IMR-90 (cell line): ENCODE measurements at regions not wholly inside any gene's neighbourhood (a gene's known extent, or its start where the extent isn't known, plus 50 kb on each side); places are given as distances from the start of the nearest gene placed in this dataset.

Experiments used
- ATAC-seq: fragments of 200-7000 bp; cut with Tn5 transposase; 2 replicates; pipeline ENCODE4 v1.9.1; 2020; ENCODE audit warnings: low read depth, mild to moderate bottlenecking, moderate library complexity
- BruUV-seq: library from RNA; stranded (reverse); fragments of 400-500 nt; replicated peaks from 2 replicates; lab custom pipeline; 2021; lab: Mats Ljungman, UMichigan
- CTCF ChIA-PET: fragments of 300-600 bp; formaldehyde crosslinking; extraction: SDS; loops from one replicate; lab custom pipeline; 2021; ENCODE audit warnings: antibody characterized with exemption; lab: Yijun Ruan, JAX
- POLR2A ChIA-PET: fragments of 300-600 bp; sonication (Branson Sonifier 250); formaldehyde crosslinking; loops from one replicate; lab custom pipeline; 2022; ENCODE audit warnings: antibody characterized with exemption; ENCODE audit not compliant: unreplicated experiment; lab: Charles Lee
- DNase-seq: peaks from one replicate; pipeline ENCODE4 v3.0.0; 2013
- H2AFZ ChIP-seq: replicated peaks from 2 replicates; pipeline ENCODE3; 2013; ENCODE audit warnings: low read length, mild to moderate bottlenecking; ENCODE audit not compliant: poor library complexity
- H2AK5ac ChIP-seq: 2 replicates; pipeline ENCODE4 v1.6.1; 2013; ENCODE audit warnings: low read depth, low read length, inconsistent platforms
- H2AK9ac ChIP-seq: replicated peaks from 2 replicates; pipeline ENCODE3; 2013; ENCODE audit warnings: mild to moderate bottlenecking, low read depth, low read length, moderate library complexity; ENCODE audit not compliant: poor library complexity
- H2BK120ac ChIP-seq: 2 replicates; pipeline ENCODE4 v1.6.1; 2013; ENCODE audit warnings: low read depth, low read length, inconsistent platforms
- H2BK15ac ChIP-seq: 3 replicates; pipeline ENCODE4 v1.6.1; 2013; ENCODE audit warnings: low read depth, low read length, inconsistent platforms
- H2BK20ac ChIP-seq: 2 replicates; pipeline ENCODE4 v1.6.1; 2013; ENCODE audit warnings: low read depth, mild to moderate bottlenecking, inconsistent platforms, low read length, moderate library complexity
- H2BK5ac ChIP-seq: 2 replicates; pipeline ENCODE4 v1.6.1; 2013; ENCODE audit warnings: mild to moderate bottlenecking, low read depth, low read length, inconsistent platforms; ENCODE audit not compliant: poor library complexity, severe bottlenecking
- H3K14ac ChIP-seq: replicated peaks from 2 replicates; pipeline ENCODE4 v1.6.1; 2013; ENCODE audit warnings: low read depth, low read length, inconsistent platforms
- H3K18ac ChIP-seq: 2 replicates; pipeline ENCODE4 v1.6.1; 2013; ENCODE audit warnings: low read depth, low read length, control low read depth
- H3K23ac ChIP-seq: 2 replicates; pipeline ENCODE4 v1.6.1; 2013; ENCODE audit warnings: low read depth, low read length, inconsistent platforms
- H3K27ac ChIP-seq: 2 replicates; pipeline ENCODE4 v1.5.1; 2013; ENCODE audit warnings: mild to moderate bottlenecking, control low read depth, low read length; ENCODE audit not compliant: insufficient read depth
- H3K27me3 ChIP-seq: 2 replicates; pipeline ENCODE4 v1.6.1; 2013; ENCODE audit warnings: low read length; ENCODE audit not compliant: control insufficient read depth, insufficient read depth
- H3K36me3 ChIP-seq: 2 replicates; pipeline ENCODE4 v1.6.1; 2013; ENCODE audit warnings: low read length, mixed read lengths; ENCODE audit not compliant: control insufficient read depth, insufficient read depth
- H3K4ac ChIP-seq: 2 replicates; pipeline ENCODE4 v1.6.1; 2013; ENCODE audit warnings: low read depth, low read length, inconsistent platforms
- H3K4me1 ChIP-seq: 2 replicates; pipeline ENCODE4 v1.6.1; 2013; ENCODE audit warnings: low read length, mixed read lengths; ENCODE audit not compliant: control insufficient read depth, insufficient read depth
- H3K4me2 ChIP-seq: 2 replicates; pipeline ENCODE4 v1.6.1; 2013; ENCODE audit warnings: low read depth, mild to moderate bottlenecking, control low read depth, low read length, moderate library complexity
- H3K4me3 ChIP-seq: 2 replicates; pipeline ENCODE4 v1.5.1; 2013; ENCODE audit warnings: low read depth, mild to moderate bottlenecking, control low read depth, low read length, moderate library complexity; ENCODE audit not compliant: insufficient read depth
- H3K56ac ChIP-seq: 2 replicates; pipeline ENCODE4 v1.6.1; 2013; ENCODE audit warnings: low read length, inconsistent platforms; ENCODE audit not compliant: insufficient read depth; ENCODE audit errors: extremely low read depth
- H3K79me1 ChIP-seq, 2 experiments: 2 replicates each; pipeline ENCODE4 v1.6.1; 2013; ENCODE audit warnings: low read length in 2 of 2, inconsistent platforms in 1 of 2, low read depth in 1 of 2
- H3K9ac ChIP-seq: 2 replicates; pipeline ENCODE4 v1.6.1; 2013; ENCODE audit warnings: low read depth, low read length, control low read depth
- H3K9me1 ChIP-seq: 2 replicates; pipeline ENCODE4 v1.6.1; 2013; ENCODE audit warnings: low read length, inconsistent platforms; ENCODE audit not compliant: insufficient read depth
- H3K9me3 ChIP-seq: 2 replicates; pipeline ENCODE4 v1.6.1; 2013; ENCODE audit warnings: low read length; ENCODE audit not compliant: control insufficient read depth, insufficient read depth
- H4K20me1 ChIP-seq: 2 replicates; pipeline ENCODE4 v1.6.1; 2013; ENCODE audit warnings: low read length, inconsistent platforms; ENCODE audit not compliant: insufficient read depth
- H4K5ac ChIP-seq: 2 replicates; pipeline ENCODE4 v1.6.1; 2013; ENCODE audit warnings: mild to moderate bottlenecking, low read depth, low read length, control low read depth
- H4K8ac ChIP-seq, 2 experiments: 2 replicates each; pipeline ENCODE4 v1.6.1; 2013; ENCODE audit warnings: low read depth in 2 of 2, low read length in 2 of 2, control low read depth in 1 of 2, inconsistent platforms in 1 of 2
- H4K91ac ChIP-seq: 2 replicates; pipeline ENCODE4 v1.6.1; 2013; ENCODE audit warnings: low read depth, low read length, inconsistent platforms; ENCODE audit not compliant: insufficient read depth
- BHLHE40 ChIP-seq: fragments of 150-350 bp; IDR thresholded peaks from 2 replicates; pipeline ENCODE4 v1.6.1; 2016; ENCODE audit warnings: mild to moderate bottlenecking, low read depth, low read length
- CEBPB ChIP-seq: IDR thresholded peaks from 2 replicates; pipeline ENCODE4 v1.6.1; 2012; ENCODE audit warnings: low read depth, low read length, improper control_type of control experiment
- CHD1 ChIP-seq: IDR thresholded peaks from 2 replicates; pipeline ENCODE4 v1.6.1; 2012; ENCODE audit warnings: low read depth, low read length, improper control_type of control experiment
- FOS ChIP-seq: fragments of 150-350 bp; IDR thresholded peaks from 2 replicates; pipeline ENCODE4 v1.6.1; 2016; ENCODE audit warnings: low read depth, low read length
- MAFK ChIP-seq: IDR thresholded peaks from 2 replicates; pipeline ENCODE4 v1.6.1; 2012; ENCODE audit warnings: low read depth, low read length, improper control_type of control experiment
- MAZ ChIP-seq: IDR thresholded peaks from 2 replicates; pipeline ENCODE4 v1.6.1; 2012; ENCODE audit warnings: low read depth, mild to moderate bottlenecking, low read length, improper control_type of control experiment, moderate library complexity, borderline replicate concordance
- MXI1 ChIP-seq: IDR thresholded peaks from 2 replicates; pipeline ENCODE4 v1.6.1; 2012; ENCODE audit warnings: low read depth, mild to moderate bottlenecking, low read length, moderate library complexity, borderline replicate concordance
- NFE2L2 ChIP-seq: fragments of 150-350 bp; IDR thresholded peaks from 2 replicates; pipeline ENCODE4 v1.6.1; 2016; ENCODE audit warnings: low read depth, mild to moderate bottlenecking, low read length
- POLR2A ChIP-seq: IDR thresholded peaks from 2 replicates; pipeline ENCODE4 v1.6.1; 2012; ENCODE audit warnings: mild to moderate bottlenecking, low read depth, low read length
- RAD21 ChIP-seq: IDR thresholded peaks from 2 replicates; pipeline ENCODE4 v1.6.1; 2012; ENCODE audit warnings: low read length, improper control_type of control experiment
- RCOR1 ChIP-seq: IDR thresholded peaks from 2 replicates; pipeline ENCODE4 v1.6.1; 2012; ENCODE audit warnings: mild to moderate bottlenecking, low read length, improper control_type of control experiment; ENCODE audit not compliant: insufficient replicate concordance
- RFX5 ChIP-seq: IDR thresholded peaks from 2 replicates; pipeline ENCODE4 v1.8.0; 2012; ENCODE audit warnings: low read depth, mild to moderate bottlenecking, low read length, moderate library complexity
- SMC3 ChIP-seq: fragments of 150-350 bp; IDR thresholded peaks from 2 replicates; pipeline ENCODE4 v1.6.1; 2016; ENCODE audit warnings: low read depth, mild to moderate bottlenecking, antibody characterized with exemption, low read length, moderate library complexity
- WGBS, 2 experiments: methylation state at CpG; one replicate each; pipeline versions ENCODE4 v1.1.5 to v1.1.7; 2013; ENCODE audit warnings: missing lambda C conversion rate in 2 of 2; ENCODE audit not compliant: insufficient read length in 1 of 2; ENCODE audit errors: extremely low coverage in 2 of 2; 5-methylcytosine and 5-hydroxymethylcytosine counted together
- dilution Hi-C: fragments of 300-500 bp; cut with HindIII; formaldehyde crosslinking; loops from one replicate; pipeline ENCODE4 v1.14.3; 2018; ENCODE audit warnings: low sequenced_read_pairs; ENCODE audit not compliant: unreplicated experiment
- in situ Hi-C: fragments of 300-500 bp; cut with MboI; formaldehyde crosslinking; loops from 3 replicates; pipeline ENCODE4 v1.14.3; 2019; ENCODE audit warnings: low sequenced_read_pairs, inconsistent platforms, mixed read lengths
- intact Hi-C: fragments of 100-400 bp; cut with micrococcal nuclease; formaldehyde crosslinking; loops from 2 replicates; pipeline ENCODE4 v1.10.0; 2022
- TF ChIP-seq, protein P1 (sequence below): conservative IDR thresholded peaks from 2 replicates; pipeline ENCODE4 v1.5.1; 2012; ENCODE audit warnings: mild to moderate bottlenecking, low read depth, low read length, improper control_type of control experiment
- TF ChIP-seq, protein P2 (sequence below): fragments of 150-350 bp; IDR thresholded peaks from 2 replicates; pipeline ENCODE4 v1.6.1; 2017; ENCODE audit warnings: mild to moderate bottlenecking, antibody characterized with exemption, low read length, low read depth
- TF ChIP-seq, protein P3 (sequence below): fragments of 150-350 bp; IDR thresholded peaks from 2 replicates; pipeline ENCODE4 v1.6.1; 2016; ENCODE audit warnings: low read depth, mild to moderate bottlenecking, low read length, moderate library complexity, borderline replicate concordance

- no peak overlapping the region for H2BK20ac ChIP-seq
- H2BK120ac ChIP-seq, result no peak overlapping the region
- ChIA-PET POLR2A (no interaction called here), CTCF (no interaction called here)
- no peak overlapping the region for H3K4ac ChIP-seq
- in situ Hi-C loops (no loop called here), intact Hi-C loops (no loop called here), dilution Hi-C loops (no loop called here)
- no peak overlapping the region for H3K4me3 ChIP-seq
- H3K4me1 ChIP-seq, result no peaks in the 10 kb centered on the region
- H3K23ac ChIP-seq, result no peak overlapping the region
- H3K9me1 ChIP-seq, result no peaks in the 10 kb centered on the region
- H2BK15ac ChIP-seq, result no peak overlapping the region
- ATAC-seq (no peak), DNase-seq (no peak)
- no peak overlapping the region for H4K5ac ChIP-seq
- TF ChIP-seq FOS (no peak), CEBPB (no peak), RFX5 (no peak), NFE2L2 (no peak), POLR2A (no peak), BHLHE40 (no peak), RAD21 (no peak), MAZ (no peak), CHD1 (no peak), SMC3 (no peak), MXI1 (no peak), RCOR1 (no peak), MAFK (no peak)
- TF ChIP-seq, protein P1, sequence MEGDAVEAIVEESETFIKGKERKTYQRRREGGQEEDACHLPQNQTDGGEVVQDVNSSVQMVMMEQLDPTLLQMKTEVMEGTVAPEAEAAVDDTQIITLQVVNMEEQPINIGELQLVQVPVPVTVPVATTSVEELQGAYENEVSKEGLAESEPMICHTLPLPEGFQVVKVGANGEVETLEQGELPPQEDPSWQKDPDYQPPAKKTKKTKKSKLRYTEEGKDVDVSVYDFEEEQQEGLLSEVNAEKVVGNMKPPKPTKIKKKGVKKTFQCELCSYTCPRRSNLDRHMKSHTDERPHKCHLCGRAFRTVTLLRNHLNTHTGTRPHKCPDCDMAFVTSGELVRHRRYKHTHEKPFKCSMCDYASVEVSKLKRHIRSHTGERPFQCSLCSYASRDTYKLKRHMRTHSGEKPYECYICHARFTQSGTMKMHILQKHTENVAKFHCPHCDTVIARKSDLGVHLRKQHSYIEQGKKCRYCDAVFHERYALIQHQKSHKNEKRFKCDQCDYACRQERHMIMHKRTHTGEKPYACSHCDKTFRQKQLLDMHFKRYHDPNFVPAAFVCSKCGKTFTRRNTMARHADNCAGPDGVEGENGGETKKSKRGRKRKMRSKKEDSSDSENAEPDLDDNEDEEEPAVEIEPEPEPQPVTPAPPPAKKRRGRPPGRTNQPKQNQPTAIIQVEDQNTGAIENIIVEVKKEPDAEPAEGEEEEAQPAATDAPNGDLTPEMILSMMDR, result no peak
- TF ChIP-seq, protein P2, sequence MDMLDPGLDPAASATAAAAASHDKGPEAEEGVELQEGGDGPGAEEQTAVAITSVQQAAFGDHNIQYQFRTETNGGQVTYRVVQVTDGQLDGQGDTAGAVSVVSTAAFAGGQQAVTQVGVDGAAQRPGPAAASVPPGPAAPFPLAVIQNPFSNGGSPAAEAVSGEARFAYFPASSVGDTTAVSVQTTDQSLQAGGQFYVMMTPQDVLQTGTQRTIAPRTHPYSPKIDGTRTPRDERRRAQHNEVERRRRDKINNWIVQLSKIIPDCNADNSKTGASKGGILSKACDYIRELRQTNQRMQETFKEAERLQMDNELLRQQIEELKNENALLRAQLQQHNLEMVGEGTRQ, result no peak
- TF ChIP-seq, protein P3, sequence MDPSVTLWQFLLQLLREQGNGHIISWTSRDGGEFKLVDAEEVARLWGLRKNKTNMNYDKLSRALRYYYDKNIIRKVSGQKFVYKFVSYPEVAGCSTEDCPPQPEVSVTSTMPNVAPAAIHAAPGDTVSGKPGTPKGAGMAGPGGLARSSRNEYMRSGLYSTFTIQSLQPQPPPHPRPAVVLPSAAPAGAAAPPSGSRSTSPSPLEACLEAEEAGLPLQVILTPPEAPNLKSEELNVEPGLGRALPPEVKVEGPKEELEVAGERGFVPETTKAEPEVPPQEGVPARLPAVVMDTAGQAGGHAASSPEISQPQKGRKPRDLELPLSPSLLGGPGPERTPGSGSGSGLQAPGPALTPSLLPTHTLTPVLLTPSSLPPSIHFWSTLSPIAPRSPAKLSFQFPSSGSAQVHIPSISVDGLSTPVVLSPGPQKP, result no peak
- H2AFZ ChIP-seq, result no peak overlapping the region
- no peaks in the 10 kb centered on the region for H4K20me1 ChIP-seq
- H3K27me3 ChIP-seq, result no peaks in the 10 kb centered on the region
- H4K91ac ChIP-seq, result no peak overlapping the region
- no peak overlapping the region for H3K4me2 ChIP-seq
- no peak overlapping the region for H3K18ac ChIP-seq
- H4K8ac ChIP-seq, result no peak overlapping the region
- no CpG with 5 or more reads among the region's 2 CpGs for WGBS, 2 experiments
- H3K56ac ChIP-seq, result no peak overlapping the region
- H3K9me3 ChIP-seq, result no peaks in the 10 kb centered on the region
- H2AK9ac ChIP-seq, result no peak overlapping the region
- no peak overlapping the region for H3K9ac ChIP-seq
- H3K79me1 ChIP-seq, result no peaks in the 10 kb centered on the region
- H2AK5ac ChIP-seq, result no peak overlapping the region
- no peak overlapping the region for H3K14ac ChIP-seq
- H3K27ac ChIP-seq, result no peak overlapping the region
- BruUV-seq, result no TSS peak
- H3K36me3 ChIP-seq, result no peaks in the 10 kb centered on the region
- no peak overlapping the region for H2BK5ac ChIP-seq
Observed at GRCh38 chr6:98024359-98024758, 741.3 kb upstream of the MMS22L start.
